ENCODE measurements at regions not wholly inside any gene's neighbourhood (a gene's known extent, or its start where the extent isn't known, plus 50 kb on each side); places are given as distances from the start of the nearest gene placed in this dataset.

- TF ChIP-seq POLR2AphosphoS5 (IDR thresholded peaks at IDR 0.05; ENCODE audit: borderline replicate concordance, low read depth, low read length), result no peak
- no peak for TF ChIP-seq EZH2 (IDR thresholded peaks at IDR 0.05)
Measured at GRCh38 chr20:17856024-17856564, 112.5 kb downstream of the SNX5 start.

Measured in SK-N-MC (cell line).